ENCODE measurements at regions not wholly inside any gene's neighbourhood (a gene's known extent, or its start where the extent isn't known, plus 50 kb on each side); places are given as distances from the start of the nearest gene placed in this dataset.

DNA sequence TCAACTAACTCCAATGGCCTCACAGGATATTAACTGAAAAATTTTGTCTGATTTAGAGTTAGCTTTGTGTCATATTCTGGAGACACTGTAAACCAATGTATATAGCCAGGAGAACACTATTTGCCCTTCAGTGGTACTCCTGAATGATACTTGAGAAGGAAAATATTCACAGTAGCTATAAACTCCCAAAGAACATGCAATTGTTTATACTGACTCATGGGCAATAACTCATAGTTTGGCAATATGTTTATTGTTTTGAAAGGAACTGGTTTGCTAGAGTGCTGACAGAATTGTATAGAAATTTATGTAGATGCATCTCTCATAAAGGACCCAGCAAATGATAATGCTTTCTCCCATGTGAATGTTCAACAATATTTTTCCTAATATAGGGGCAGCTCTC is 537.6 kb downstream of the PLOD2 start:
- no peak for ATAC-seq
- no peaks in the 10 kb centered on the region for H3K4me1 ChIP-seq
- TF ChIP-seq, protein P1, sequence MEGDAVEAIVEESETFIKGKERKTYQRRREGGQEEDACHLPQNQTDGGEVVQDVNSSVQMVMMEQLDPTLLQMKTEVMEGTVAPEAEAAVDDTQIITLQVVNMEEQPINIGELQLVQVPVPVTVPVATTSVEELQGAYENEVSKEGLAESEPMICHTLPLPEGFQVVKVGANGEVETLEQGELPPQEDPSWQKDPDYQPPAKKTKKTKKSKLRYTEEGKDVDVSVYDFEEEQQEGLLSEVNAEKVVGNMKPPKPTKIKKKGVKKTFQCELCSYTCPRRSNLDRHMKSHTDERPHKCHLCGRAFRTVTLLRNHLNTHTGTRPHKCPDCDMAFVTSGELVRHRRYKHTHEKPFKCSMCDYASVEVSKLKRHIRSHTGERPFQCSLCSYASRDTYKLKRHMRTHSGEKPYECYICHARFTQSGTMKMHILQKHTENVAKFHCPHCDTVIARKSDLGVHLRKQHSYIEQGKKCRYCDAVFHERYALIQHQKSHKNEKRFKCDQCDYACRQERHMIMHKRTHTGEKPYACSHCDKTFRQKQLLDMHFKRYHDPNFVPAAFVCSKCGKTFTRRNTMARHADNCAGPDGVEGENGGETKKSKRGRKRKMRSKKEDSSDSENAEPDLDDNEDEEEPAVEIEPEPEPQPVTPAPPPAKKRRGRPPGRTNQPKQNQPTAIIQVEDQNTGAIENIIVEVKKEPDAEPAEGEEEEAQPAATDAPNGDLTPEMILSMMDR (IDR thresholded peaks at IDR 0.05): no peak
- no peak for TF ChIP-seq POLR2AphosphoS5 (IDR thresholded peaks at IDR 0.05)
- no peak for TF ChIP-seq EP300 (IDR thresholded peaks at IDR 0.05)
- no peak for TF ChIP-seq POLR2A (IDR thresholded peaks at IDR 0.05)

DNA sequence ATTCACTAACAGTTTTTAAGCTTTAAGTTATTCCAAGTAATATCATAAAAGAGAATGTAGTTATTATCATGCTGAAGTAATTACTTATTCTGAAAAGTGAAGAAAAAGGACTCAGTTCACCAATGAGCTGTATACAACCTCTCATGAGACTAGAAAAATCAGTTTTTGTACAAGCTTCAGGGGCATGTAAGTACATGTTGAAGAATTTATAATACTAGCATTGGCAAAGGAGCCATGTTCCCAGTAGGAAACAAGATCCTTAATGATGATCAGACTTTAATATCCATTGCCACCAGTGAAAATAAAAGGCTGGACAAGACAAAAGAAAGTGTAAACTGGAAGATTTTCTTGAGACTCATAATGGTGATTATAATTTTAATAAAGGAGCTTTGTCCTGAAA is 532.8 kb downstream of the PLOD2 start:
- H3K27me3 ChIP-seq: no peaks in the 10 kb centered on the region
- no peak overlapping the region for H3K4me3 ChIP-seq
- no peaks in the 10 kb centered on the region for H3K4me1 ChIP-seq
- ATAC-seq: no peak
- TF ChIP-seq, protein P1 (IDR thresholded peaks at IDR 0.05): no peak
- TF ChIP-seq EP300 (IDR thresholded peaks at IDR 0.05) (no peak), POLR2A (IDR thresholded peaks at IDR 0.05) (no peak), POLR2AphosphoS5 (IDR thresholded peaks at IDR 0.05) (no peak)
- H3K9me3 ChIP-seq: peaks cover 0 to 19% (median 0%) of the 10 kb centered on the region in 3 donors
- H3K27ac ChIP-seq: no peak overlapping the region
- H3K36me3 ChIP-seq: no peaks in the 10 kb centered on the region

More for the DNA sequence above, 537.6 kb downstream of the PLOD2 start:
- no peak overlapping the region for H3K4me3 ChIP-seq
- no peak overlapping the region for H3K27ac ChIP-seq
- H3K36me3 ChIP-seq: no peaks in the 10 kb centered on the region
- H3K27me3 ChIP-seq: no peaks in the 10 kb centered on the region
- H3K9me3 ChIP-seq: no peaks in the 10 kb centered on the region

DNA sequence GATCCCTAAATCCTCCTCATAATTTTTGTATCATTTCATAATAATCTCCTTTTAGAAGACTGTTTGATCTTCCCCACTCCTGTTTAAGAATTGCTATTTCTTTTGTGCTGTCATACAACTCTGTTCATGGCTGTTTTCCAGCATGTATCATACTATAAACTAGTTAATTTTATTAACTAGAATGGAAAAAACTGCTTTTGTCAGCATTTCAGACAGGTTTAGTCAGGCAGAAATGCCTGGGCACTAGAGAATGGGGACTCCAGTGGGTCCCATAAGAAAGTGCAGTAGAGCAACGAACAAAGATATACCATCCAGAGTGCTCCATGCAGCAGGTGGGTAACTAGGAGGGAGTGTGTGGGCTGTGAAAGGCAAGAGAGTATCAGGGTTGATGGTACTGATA is 523.9 kb downstream of the PLOD2 start:
- no peak overlapping the region for H3K27ac ChIP-seq
- no peak overlapping the region for H3K4me3 ChIP-seq
- H3K27me3 ChIP-seq: no peaks in the 10 kb centered on the region
- H3K36me3 ChIP-seq: no peaks in the 10 kb centered on the region
- no peaks in the 10 kb centered on the region for H3K4me1 ChIP-seq
- H3K9me3 ChIP-seq: peaks cover 0 to 9% (median 0%) of the 10 kb centered on the region in 3 donors
- no peak for ATAC-seq
- WGBS, 2 donors (ENCODE audit: low coverage in 1 of 2): 84% methylated on average over 1 of the region's 1 CpG; no CpG with 5 or more reads in 1 of the 2 donors
- TF ChIP-seq POLR2A (IDR thresholded peaks at IDR 0.05): no peak

DNA sequence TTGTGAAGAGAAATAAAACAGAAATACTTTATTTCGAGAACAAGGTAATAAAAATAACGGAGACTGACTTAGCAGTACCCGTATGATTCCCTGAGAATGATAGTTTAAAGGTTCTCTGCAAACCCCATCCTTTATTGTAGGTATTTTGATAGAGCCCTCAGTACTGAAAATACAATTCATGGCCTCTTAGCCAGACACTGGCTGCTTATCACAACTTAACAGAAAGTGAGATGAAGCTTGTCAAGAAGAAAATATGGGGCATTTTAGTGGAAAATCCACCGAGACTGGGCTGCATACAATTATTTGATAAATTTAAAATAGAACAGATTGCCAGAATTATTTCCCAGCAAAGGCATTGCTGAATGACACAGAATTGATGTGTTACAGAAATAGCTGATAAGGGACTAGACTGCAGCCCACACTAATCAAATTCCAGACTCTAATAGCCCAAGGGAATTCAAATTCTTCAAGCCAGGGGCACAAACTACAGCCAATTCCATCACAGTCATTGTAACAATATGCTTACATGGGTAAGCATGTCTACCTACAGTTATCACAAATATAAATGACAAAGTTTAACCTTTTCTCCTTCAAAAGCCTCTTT is 521.9 kb downstream of the PLOD2 start:
- Histone ChIP-seq H3K36me3 (no peaks in the 10 kb centered on the region), H3K27ac (no peak overlapping the region), H3K27me3 (no peaks in the 10 kb centered on the region), H3K4me1 (no peaks in the 10 kb centered on the region), H3K9me3 (no peaks in the 10 kb centered on the region), H3K4me3 (no peak overlapping the region)
- ATAC-seq: no peak
- no peak for TF ChIP-seq EP300 (IDR thresholded peaks at IDR 0.05)
- TF ChIP-seq POLR2AphosphoS5 (IDR thresholded peaks at IDR 0.05): no peak
- no peak for TF ChIP-seq POLR2A (IDR thresholded peaks at IDR 0.05)
- TF ChIP-seq, protein P1 (IDR thresholded peaks at IDR 0.05): no peak
- 57 to 73% methylated on average over 4 of the region's 4 CpGs for WGBS, 2 donors (ENCODE audit: low coverage in 1 of 2)

DNA sequence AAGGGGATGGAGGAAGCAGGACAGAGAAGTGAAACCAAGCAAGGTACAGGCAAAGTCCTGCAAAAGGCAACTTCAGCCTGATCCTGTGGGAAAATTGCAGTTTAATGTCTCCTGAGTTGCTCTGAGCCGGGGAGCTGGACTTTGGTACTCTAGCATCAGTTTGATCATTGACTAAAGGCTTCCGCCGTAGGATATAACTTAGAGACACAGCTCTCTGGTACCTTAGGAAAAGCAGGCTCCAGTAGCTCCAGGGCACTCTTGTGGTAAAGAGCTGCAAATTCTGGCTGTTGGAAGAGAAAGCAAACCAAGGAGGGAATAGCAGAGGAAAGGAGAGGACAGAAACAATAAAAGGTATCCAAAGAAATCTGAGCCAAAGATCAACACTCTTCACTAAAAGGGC is 521.1 kb downstream of the PLOD2 start:
- Histone ChIP-seq H3K27me3 (no peaks in the 10 kb centered on the region), H3K27ac (no peak overlapping the region), H3K4me3 (no peak overlapping the region), H3K4me1 (no peaks in the 10 kb centered on the region), H3K9me3 (no peaks in the 10 kb centered on the region), H3K36me3 (no peaks in the 10 kb centered on the region)
- WGBS, 2 donors (ENCODE audit: low coverage in 1 of 2): 96% methylated on average over 3 of the region's 3 CpGs; no CpG with 5 or more reads in 1 of the 2 donors
- no peak for TF ChIP-seq EP300 (IDR thresholded peaks at IDR 0.05)
- TF ChIP-seq, protein P1 (IDR thresholded peaks at IDR 0.05): no peak
- no peak for TF ChIP-seq POLR2AphosphoS5 (IDR thresholded peaks at IDR 0.05)
- no peak for TF ChIP-seq POLR2A (IDR thresholded peaks at IDR 0.05)
- no peak for ATAC-seq
